A549 (cell line): ENCODE measurements at regions not wholly inside any gene's neighbourhood (a gene's known extent, or its start where the extent isn't known, plus 50 kb on each side); places are given as distances from the start of the nearest gene placed in this dataset.

Source experiments
- ATAC-seq, 2 experiments: fragments of 200-7000 bp in 1 of 2; fragments of >200 bp in 1 of 2; cut with Nextera tagmentation in 1 of 2; cut with Tn5 transposase in 1 of 2; 3 replicates each; pipeline versions ENCODE4 v1.8.0 to v1.9.1; 2018 to 2020; ENCODE audit warnings: mild to moderate bottlenecking in 1 of 2, moderate library complexity in 1 of 2
- CTCF ChIA-PET: fragments of 300-600 bp; sonication (Branson Sonifier 250); formaldehyde crosslinking; extraction: SDS; loops from one replicate; lab custom pipeline; 2021; ENCODE audit warnings: antibody characterized with exemption, inconsistent platforms; lab: Yijun Ruan, JAX
- POLR2A ChIA-PET: fragments of 350-600 bp; formaldehyde crosslinking; extraction: SDS; loops from one replicate; lab custom pipeline; 2021; ENCODE audit warnings: antibody characterized with exemption, inconsistent platforms; lab: Yijun Ruan, JAX
- DNase-seq, 2 experiments: peaks; one replicate each; pipeline versions ENCODE4 v3.0.0 to v3.0.0-alpha.2; 2011 to 2016; ENCODE audit warnings: low read depth in 1 of 2, low spot score in 1 of 2
- FAIRE-seq: peaks from 2 replicates; lab custom pipeline; 2011; peaks lifted over from hg19 to GRCh38; lab: Jason Lieb, UNC
- H3K27ac ChIP-seq, 2 experiments: fragments of >200 bp; sonication (Bioruptor Twin); formaldehyde crosslinking; 3 replicates each; pipeline ENCODE4 v1.5.1; 2016 to 2017
- H3K4me1 ChIP-seq: fragments of >200 bp; sonication (Bioruptor Twin); formaldehyde crosslinking; 3 replicates; pipeline ENCODE4 v1.6.1; 2016
- H3K4me2 ChIP-seq: fragments of >200 bp; sonication (Bioruptor Twin); formaldehyde crosslinking; 3 replicates; pipeline ENCODE4 v1.6.1; 2016
- H3K4me3 ChIP-seq: fragments of >200 bp; sonication (Bioruptor Twin); formaldehyde crosslinking; 3 replicates; pipeline ENCODE4 v1.5.1; 2016
- H3K9me3 ChIP-seq: fragments of >200 bp; sonication (Bioruptor Twin); formaldehyde crosslinking; 3 replicates; pipeline ENCODE4 v1.6.1; 2016
- CBX2 ChIP-seq: fragments of 200-600 bp; sonication (generic); IDR thresholded peaks from 2 replicates; pipeline ENCODE4 v1.6.1; 2016; ENCODE audit warnings: low read depth, mild to moderate bottlenecking, borderline replicate concordance
- CEBPB ChIP-seq, 2 experiments: fragments of >200 bp in 1 of 2; sonication (Bioruptor Twin) in 1 of 2; formaldehyde crosslinking in 1 of 2; IDR thresholded peaks; 2 replicates each; pipeline ENCODE4 v1.6.1; 2012 to 2016
- CHD2 ChIP-seq: fragments of 150-350 bp; IDR thresholded peaks from 2 replicates; pipeline ENCODE4 v1.6.1; 2014; ENCODE audit warnings: low read length; ENCODE audit not compliant: partially characterized antibody
- ESRRA ChIP-seq: fragments of 150-350 bp; IDR thresholded peaks from 2 replicates; pipeline ENCODE4 v1.6.1; 2014; ENCODE audit warnings: mild to moderate bottlenecking, low read length, borderline replicate concordance
- HEYL ChIP-seq: fragments of 250-450 bp; sonication (Bioruptor Pico); IDR thresholded peaks from 2 replicates; pipeline ENCODE4 v1.8.0; 2021; ENCODE audit warnings: mild to moderate bottlenecking, moderate library complexity
- HMGXB4 ChIP-seq: fragments of 250-450 bp; sonication (Bioruptor Pico); IDR thresholded peaks from 2 replicates; pipeline ENCODE4 v1.5.0; 2021; ENCODE audit warnings: mild to moderate bottlenecking, moderate library complexity, borderline replicate concordance
- HOXA7 ChIP-seq: fragments of 250-450 bp; sonication (Bioruptor Pico); IDR thresholded peaks from 2 replicates; pipeline ENCODE4 v1.5.0; 2020; ENCODE audit warnings: mild to moderate bottlenecking, moderate library complexity
- JUN ChIP-seq, 2 experiments: fragments of >200 bp; sonication (Bioruptor Twin); formaldehyde crosslinking; IDR thresholded peaks; 2 replicates in 1 of 2; 3 replicates in 1 of 2; pipeline ENCODE4 v1.6.1; 2016 to 2017
- JUNB ChIP-seq: fragments of >200 bp; sonication (Bioruptor Twin); formaldehyde crosslinking; IDR thresholded peaks from 2 replicates; pipeline ENCODE4 v1.6.1; 2016
- KDM1A ChIP-seq: fragments of 200-600 bp; sonication (generic); IDR thresholded peaks from 2 replicates; pipeline ENCODE4 v1.6.1; 2016; ENCODE audit warnings: low read depth, mild to moderate bottlenecking
- MAZ ChIP-seq: fragments of 150-350 bp; IDR thresholded peaks from 2 replicates; pipeline ENCODE4 v1.6.1; 2014; ENCODE audit warnings: antibody characterized with exemption, low read depth, low read length, borderline replicate concordance
- MYC ChIP-seq: IDR thresholded peaks from 2 replicates; pipeline ENCODE4 v1.6.1; 2012; ENCODE audit warnings: mild to moderate bottlenecking, inconsistent platforms, low read length, improper control_type of control experiment, borderline replicate concordance
- NFE2L2 ChIP-seq: fragments of 150-350 bp; conservative IDR thresholded peaks from 2 replicates; pipeline ENCODE4 v1.6.1; 2014; ENCODE audit warnings: low read length
- POLR2A ChIP-seq: IDR thresholded peaks from 2 replicates; pipeline ENCODE4 v1.6.1; 2012; ENCODE audit warnings: mild to moderate bottlenecking, low read length
- RCOR1 ChIP-seq: fragments of 150-350 bp; IDR thresholded peaks from 2 replicates; pipeline ENCODE4 v1.6.1; 2014; ENCODE audit warnings: antibody characterized with exemption, low read length, low read depth
- REST ChIP-seq: fragments of 200-600 bp; sonication (generic); IDR thresholded peaks from 2 replicates; pipeline ENCODE4 v1.6.1; 2016; ENCODE audit warnings: antibody characterized with exemption, mild to moderate bottlenecking, moderate library complexity
- RFX5 ChIP-seq: fragments of 450-650 bp; IDR thresholded peaks from 2 replicates; pipeline ENCODE4 v1.7.1; 2014; ENCODE audit warnings: antibody characterized with exemption, mild to moderate bottlenecking, moderate library complexity
- RNF2 ChIP-seq: fragments of 200-600 bp; sonication (generic); IDR thresholded peaks from 2 replicates; pipeline ENCODE4 v1.6.1; 2016; ENCODE audit warnings: low read depth, mild to moderate bottlenecking, antibody characterized with exemption, moderate library complexity, borderline replicate concordance
- TFCP2L1 ChIP-seq: fragments of 250-450 bp; sonication (Bioruptor Pico); IDR thresholded peaks from 2 replicates; pipeline ENCODE4 v1.5.0; 2021; ENCODE audit warnings: mild to moderate bottlenecking
- TP53 ChIP-seq: fragments of 250-450 bp; sonication (Bioruptor Pico); IDR thresholded peaks from 2 replicates; pipeline ENCODE4 v1.5.0; 2021; ENCODE audit warnings: mild to moderate bottlenecking, moderate library complexity
- ZNF302 ChIP-seq: fragments of 250-450 bp; sonication (Bioruptor Pico); IDR thresholded peaks from 2 replicates; pipeline ENCODE4 v1.9.0; 2021; ENCODE audit warnings: inconsistent platforms, mild to moderate bottlenecking, moderate library complexity
- WGBS: methylation state at CpG from one replicate; pipeline ENCODE4 v1.1.6; 2017; ENCODE audit errors: missing lambda C conversion rate; 5-methylcytosine and 5-hydroxymethylcytosine counted together
- TF ChIP-seq, protein P1 (sequence below): fragments of >200 bp; sonication (Bioruptor Twin); formaldehyde crosslinking; IDR thresholded peaks from 2 replicates; pipeline ENCODE4 v1.6.1; 2016
- TF ChIP-seq, protein P2 (sequence below): IDR thresholded peaks from 2 replicates; pipeline ENCODE4 v1.6.1; 2012
- TF ChIP-seq, protein P3 (sequence below): IDR thresholded peaks from 2 replicates; pipeline ENCODE4 v1.6.1; 2012; ENCODE audit warnings: low read depth, borderline replicate concordance

DNA sequence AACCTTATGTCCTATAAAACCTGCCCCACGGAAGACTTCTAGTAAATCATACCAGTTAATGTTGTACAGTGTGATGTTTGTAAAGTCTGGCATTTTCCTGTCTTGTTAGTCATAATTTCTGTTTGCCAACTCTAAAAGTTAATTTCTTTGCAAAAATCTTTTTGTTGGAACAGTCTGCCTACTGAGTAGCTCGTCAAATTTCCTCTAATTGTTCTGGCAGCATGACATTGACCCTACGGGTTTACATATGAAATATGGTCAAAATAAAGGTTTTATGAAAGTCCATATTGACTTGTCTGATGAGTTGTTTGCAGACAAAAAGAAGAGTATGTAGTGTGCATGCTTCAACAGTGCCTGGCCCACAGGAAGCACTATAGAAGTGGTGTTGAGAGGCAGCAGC, 79.8 kb upstream of the SOX2 start:
- WGBS: 46% methylated on average over 3 of the region's 3 CpGs
- Histone ChIP-seq H3K4me1 (no peaks in the 10 kb centered on the region), H3K27ac (no peak overlapping the region), H3K4me3 (no peak overlapping the region), H3K9me3 (no peaks in the 10 kb centered on the region), H3K4me2 (no peak overlapping the region)
- POLR2A ChIA-PET: no interaction called here
- CTCF ChIA-PET: no interaction called here
- TF ChIP-seq RNF2: no peak
- no peak for TF ChIP-seq JUN (IDR thresholded peaks at IDR 0.05)
- no peak for TF ChIP-seq ESRRA
- TF ChIP-seq, protein P1, sequence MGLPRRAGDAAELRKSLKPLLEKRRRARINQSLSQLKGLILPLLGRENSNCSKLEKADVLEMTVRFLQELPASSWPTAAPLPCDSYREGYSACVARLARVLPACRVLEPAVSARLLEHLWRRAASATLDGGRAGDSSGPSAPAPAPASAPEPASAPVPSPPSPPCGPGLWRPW: no peak
- TF ChIP-seq CHD2: no peak
- TF ChIP-seq, protein P2, sequence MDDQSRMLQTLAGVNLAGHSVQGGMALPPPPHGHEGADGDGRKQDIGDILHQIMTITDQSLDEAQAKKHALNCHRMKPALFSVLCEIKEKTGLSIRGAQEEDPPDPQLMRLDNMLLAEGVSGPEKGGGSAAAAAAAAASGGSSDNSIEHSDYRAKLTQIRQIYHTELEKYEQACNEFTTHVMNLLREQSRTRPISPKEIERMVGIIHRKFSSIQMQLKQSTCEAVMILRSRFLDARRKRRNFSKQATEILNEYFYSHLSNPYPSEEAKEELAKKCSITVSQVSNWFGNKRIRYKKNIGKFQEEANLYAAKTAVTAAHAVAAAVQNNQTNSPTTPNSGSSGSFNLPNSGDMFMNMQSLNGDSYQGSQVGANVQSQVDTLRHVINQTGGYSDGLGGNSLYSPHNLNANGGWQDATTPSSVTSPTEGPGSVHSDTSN: no peak
- DNase-seq (no peak), FAIRE-seq (no peak), ATAC-seq (no peak)

GRCh38 chr3:181630853-181631252, 80.9 kb upstream of the SOX2 start:
- Histone ChIP-seq H3K9me3 (no peaks in the 10 kb centered on the region), H3K4me3 (no peak overlapping the region), H3K4me2 (no peak overlapping the region), H3K4me1 (no peaks in the 10 kb centered on the region), H3K27ac (no peak overlapping the region)
- TF ChIP-seq MYC (no peak), POLR2A (no peak), TFCP2L1 (no peak), CBX2 (no peak), RFX5 (no peak), ESRRA (no peak), JUN (IDR thresholded peaks at IDR 0.05) (no peak), HMGXB4 (CRISPR knock-in tag) (no peak), HOXA7 (CRISPR knock-in tag) (no peak), JUNB (no peak)
- TF ChIP-seq, protein P3, sequence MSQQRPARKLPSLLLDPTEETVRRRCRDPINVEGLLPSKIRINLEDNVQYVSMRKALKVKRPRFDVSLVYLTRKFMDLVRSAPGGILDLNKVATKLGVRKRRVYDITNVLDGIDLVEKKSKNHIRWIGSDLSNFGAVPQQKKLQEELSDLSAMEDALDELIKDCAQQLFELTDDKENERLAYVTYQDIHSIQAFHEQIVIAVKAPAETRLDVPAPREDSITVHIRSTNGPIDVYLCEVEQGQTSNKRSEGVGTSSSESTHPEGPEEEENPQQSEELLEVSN: no peak
- CTCF ChIA-PET: interaction anchor here (1.3 kb wide), 1 partner anchor 70 kb away, joined by 4 read pairs; no protein-coding TSS in a partner anchor
- ATAC-seq (no peak), DNase-seq (no peak), FAIRE-seq (no peak)
- POLR2A ChIA-PET: no interaction called here

DNA sequence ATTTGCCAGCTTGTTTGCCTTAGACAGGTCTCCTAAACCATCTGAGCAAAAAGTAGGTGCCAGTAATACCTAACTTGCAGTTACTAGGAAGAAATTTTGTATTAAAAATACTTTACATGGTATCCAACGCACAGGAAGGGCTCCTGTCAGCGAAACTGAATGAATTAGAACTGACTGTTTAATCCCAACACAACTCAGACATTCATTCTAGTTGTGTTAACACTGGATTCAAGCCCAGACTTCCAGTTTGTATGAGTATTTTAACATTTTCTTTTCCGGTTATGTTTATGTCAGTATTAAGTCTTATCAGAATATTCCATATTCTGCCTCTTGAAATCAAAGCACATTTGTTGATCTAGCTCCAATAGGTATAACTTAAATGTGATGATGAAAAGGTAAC, 82.0 kb upstream of the SOX2 start:
- FAIRE-seq (no peak), ATAC-seq (no peak), DNase-seq (no peak)
- no peak overlapping the region for H3K4me3 ChIP-seq
- 53% methylated on average over 3 of the region's 3 CpGs for WGBS
- no peaks in the 10 kb centered on the region for H3K9me3 ChIP-seq
- no peaks in the 10 kb centered on the region for H3K4me1 ChIP-seq
- POLR2A ChIA-PET: no interaction called here
- no peak overlapping the region for H3K27ac ChIP-seq
- TF ChIP-seq KDM1A (no peak), MAZ (no peak), REST (no peak), NFE2L2 (no peak), CEBPB (IDR thresholded peaks at IDR 0.05) (no peak), CHD2 (no peak), TFCP2L1 (no peak), HEYL (CRISPR knock-in tag) (no peak), ZNF302 (CRISPR knock-in tag) (no peak), ESRRA (no peak), TP53 (CRISPR knock-in tag) (no peak), RCOR1 (no peak)
- H3K4me2 ChIP-seq: no peak overlapping the region
- CTCF ChIA-PET: interaction anchor here (1.3 to 1.4 kb wide), 2 partner anchors 71 kb away, joined by 3 to 4 read pairs; no protein-coding TSS in a partner anchor
